ENCODE measurements at regions not wholly inside any gene's neighbourhood (a gene's known extent, or its start where the extent isn't known, plus 50 kb on each side); places are given as distances from the start of the nearest gene placed in this dataset.

- CTCF ChIA-PET (ENCODE audit: partially characterized antibody): interaction anchor here (1.3 kb wide), 1 partner anchor 9 kb away, joined by 3 read pairs; no protein-coding TSS in a partner anchor
- Histone ChIP-seq H2BK5ac (ENCODE audit: low read depth, low read length) (no peak overlapping the region), H3K27me3 (replicated peaks in 1 of 4; ENCODE audit: control insufficient read depth in 3 of 4, extremely low read depth in 1 of 4, insufficient read depth in 3 of 4, low read length in 3 of 4) (no peaks in the 10 kb centered on the region), H2AFZ (ENCODE audit: low read length) (no peak overlapping the region), H3K4ac (replicated peaks; ENCODE audit: insufficient read length, low read depth, low read length) (no peak overlapping the region), H3K79me1 (ENCODE audit: low read depth, low read length) (no peaks in the 10 kb centered on the region), H3K18ac (ENCODE audit: extremely low read depth, low read length) (no peak overlapping the region), H3K27ac (ENCODE audit: low read depth, low read length) (no peak overlapping the region), H3K36me3 (ENCODE audit: control insufficient read depth in 2 of 4, insufficient read depth in 4 of 4, low read length in 3 of 4) (no peaks in the 10 kb centered on the region), H3K56ac (replicated peaks; ENCODE audit: insufficient read length, low read depth, low read length) (no peak overlapping the region), H3K9me3 (ENCODE audit: insufficient read depth in 2 of 2, low read depth in 1 of 2, low read length in 1 of 2) (0 out of 4 replicates have a peak, but pooled peaks cover 0 to 2% of the 10 kb centered on the region in 2 experiments), H3K4me1 (replicated peaks in 1 of 4; ENCODE audit: control insufficient read depth in 3 of 4, insufficient read depth in 4 of 4, low read length in 3 of 4) (no peaks in the 10 kb centered on the region), H4K20me1 (replicated peaks in 1 of 2; ENCODE audit: control insufficient read depth in 1 of 2, insufficient read depth in 2 of 2, low read length in 2 of 2) (no peaks in the 10 kb centered on the region), H3K23ac (ENCODE audit: insufficient read length) (no peak overlapping the region), H4K91ac (replicated peaks; ENCODE audit: insufficient read length, low read length) (no peak overlapping the region), H4K5ac (ENCODE audit: insufficient read length, low read depth, low read length) (no peak overlapping the region), H2BK15ac (ENCODE audit: low read length) (no peak overlapping the region), H2BK20ac (ENCODE audit: low read length) (no peak overlapping the region), H3K14ac (ENCODE audit: insufficient read length) (no peak overlapping the region), H4K8ac (ENCODE audit: extremely low read depth, insufficient read depth, low read length) (no peak overlapping the region), H2AK5ac (ENCODE audit: low read depth, low read length) (no peak overlapping the region), H2BK120ac (replicated peaks; ENCODE audit: low read depth, low read length) (no peak overlapping the region), H3K79me2 (ENCODE audit: control insufficient read depth in 1 of 2, insufficient read depth in 2 of 2, low read length in 2 of 2) (no peaks in the 10 kb centered on the region), H2BK12ac (ENCODE audit: low read depth, low read length) (no peak overlapping the region), H3K9ac (replicated peaks in 1 of 4; ENCODE audit: extremely low read depth in 1 of 4, low read depth in 3 of 4, low read length in 3 of 4) (no peak overlapping the region), H3K4me3 (ENCODE audit: extremely low read depth in 1 of 4, insufficient read depth in 2 of 4, low read depth in 3 of 4, low read length in 4 of 4) (no peak overlapping the region), H3K23me2 (ENCODE audit: low read depth, low read length) (no peaks in the 10 kb centered on the region), H3K4me2 (ENCODE audit: insufficient read depth in 1 of 2, low read depth in 2 of 2, low read length in 2 of 2) (no peak overlapping the region)
- FAIRE-seq: no peak
- POLR2A ChIA-PET (ENCODE audit: partially characterized antibody): no interaction called here
- 96% methylated on average over 3 of the region's 3 CpGs; no CpG with 5 or more reads in 1 of the 2 experiments for WGBS, 2 experiments (ENCODE audit: extremely low coverage in 1 of 2, insufficient coverage in 1 of 2, insufficient read length in 1 of 2, insufficient replicate concordance in 2 of 2, low coverage in 1 of 2, low lambda C conversion rate in 2 of 2, missing lambda C conversion rate in 1 of 2)
- no peak for DNase-seq (ENCODE audit: low read depth in 1 of 2, low spot score in 2 of 2)
- TF ChIP-seq SRF (IDR thresholded peaks at IDR 0.05; ENCODE audit: low read depth, low read length) (no peak), EGR1 (IDR thresholded peaks at IDR 0.05; ENCODE audit: borderline replicate concordance, low read depth, low read length) (no peak)
Measured at GRCh38 chr5:86376214-86376613, 241.5 kb upstream of the COX7C start.

Data from H1 (cell line).